Psoas muscle (tissue), 7 donors: ENCODE measurements at regions not wholly inside any gene's neighbourhood (a gene's known extent, or its start where the extent isn't known, plus 50 kb on each side); places are given as distances from the start of the nearest gene placed in this dataset.

ENCODE experiments used
- ATAC-seq, 4 donors: fragments of 200-7000 bp; cut with Tn5 transposase; one replicate each; pipeline ENCODE4 v1.9.1; 2020; ENCODE audit warnings: moderate library complexity in 3 of 4, mild to moderate bottlenecking in 2 of 4
- DNase-seq, 2 donors: peaks; one replicate each; pipeline ENCODE4 v3.0.0-alpha.2; 2020
- H3K27ac ChIP-seq: fragments of 200-600 bp; one replicate; pipeline ENCODE4 v1.8.0; 2022
- H3K27me3 ChIP-seq, 3 donors: fragments of 200-600 bp in 1 of 3; one replicate each; pipeline versions ENCODE4 v1.6.1 to v1.8.0; 2013 to 2022; ENCODE audit warnings: low read length in 2 of 3, mild to moderate bottlenecking in 2 of 3, moderate library complexity in 1 of 3; ENCODE audit not compliant: insufficient read depth in 3 of 3
- H3K36me3 ChIP-seq, 2 donors: fragments of 200-600 bp in 1 of 2; one replicate each; pipeline versions ENCODE4 v1.6.1 to v1.8.0; 2013 to 2022; ENCODE audit warnings: low read depth in 1 of 2, mild to moderate bottlenecking in 1 of 2, moderate library complexity in 1 of 2; ENCODE audit not compliant: insufficient read depth in 1 of 2
- H3K4me1 ChIP-seq: fragments of 200-600 bp; one replicate; pipeline ENCODE4 v1.8.0; 2022
- H3K4me3 ChIP-seq: fragments of 200-600 bp; one replicate; pipeline ENCODE4 v1.8.0; 2022; ENCODE audit warnings: mild to moderate bottlenecking
- H3K9me3 ChIP-seq: fragments of 200-600 bp; one replicate; pipeline ENCODE4 v1.8.0; 2022
- WGBS, 3 donors: extraction: QIAGEN DNeasy Blood & Tissue Kit; methylation state at CpG; one replicate each; pipeline versions ENCODE4 v1.1.6 to v1.1.7; 2013; 5-methylcytosine and 5-hydroxymethylcytosine counted together
- intact Hi-C, 2 donors: fragments of 100-400 bp; cut with DNase I; formaldehyde crosslinking; loops; one replicate each; pipeline versions ENCODE4 v1.11.0 to v1.14.2; 2022
- TF ChIP-seq, protein P1 (sequence below): fragments of 200-600 bp; IDR thresholded peaks from one replicate; pipeline ENCODE4 v1.8.0; 2022; ENCODE audit warnings: antibody characterized with exemption
- donor health status: healthy with polysubstance abuse.
- donor health status: DM: no; HTN: no; CAD: no; lungs with moderate emphysema.
- donor health status: Bipolar disorder and iron deficiency.
- donor health status: healthy.
- donor health status: DM: yes; HTN: yes; CAD: no.
- donor health status: DM: no; HTN: no; CAD: no.
- donor health status: DM: yes; HTN: yes; CAD: no.

DNA sequence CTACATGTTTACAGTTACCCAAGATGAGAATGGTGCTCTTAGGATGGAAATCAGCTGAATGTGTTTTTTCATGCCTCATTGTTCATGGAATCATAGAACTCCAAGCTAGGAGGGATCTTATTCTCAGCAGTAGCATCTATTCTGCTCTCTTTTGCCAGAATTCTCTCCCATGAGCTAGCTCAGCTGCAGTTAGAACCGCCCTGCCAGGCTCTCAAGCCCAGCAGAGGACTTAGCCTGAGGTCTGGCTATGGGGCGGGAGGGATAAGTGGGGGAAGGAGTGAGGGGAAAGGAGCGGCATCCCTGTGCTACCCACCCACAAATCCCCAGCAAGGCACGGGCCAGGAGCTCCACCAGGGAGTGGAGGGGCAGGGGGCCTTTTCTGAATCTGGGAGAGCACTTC, 120.7 kb upstream of the PLXNA4 start:
- peaks cover 0 to 5% (median 2%) of the 10 kb centered on the region in 3 donors for H3K27me3 ChIP-seq
- H3K4me3 ChIP-seq: no peak overlapping the region
- DNase-seq: no peak
- TF ChIP-seq, protein P1, sequence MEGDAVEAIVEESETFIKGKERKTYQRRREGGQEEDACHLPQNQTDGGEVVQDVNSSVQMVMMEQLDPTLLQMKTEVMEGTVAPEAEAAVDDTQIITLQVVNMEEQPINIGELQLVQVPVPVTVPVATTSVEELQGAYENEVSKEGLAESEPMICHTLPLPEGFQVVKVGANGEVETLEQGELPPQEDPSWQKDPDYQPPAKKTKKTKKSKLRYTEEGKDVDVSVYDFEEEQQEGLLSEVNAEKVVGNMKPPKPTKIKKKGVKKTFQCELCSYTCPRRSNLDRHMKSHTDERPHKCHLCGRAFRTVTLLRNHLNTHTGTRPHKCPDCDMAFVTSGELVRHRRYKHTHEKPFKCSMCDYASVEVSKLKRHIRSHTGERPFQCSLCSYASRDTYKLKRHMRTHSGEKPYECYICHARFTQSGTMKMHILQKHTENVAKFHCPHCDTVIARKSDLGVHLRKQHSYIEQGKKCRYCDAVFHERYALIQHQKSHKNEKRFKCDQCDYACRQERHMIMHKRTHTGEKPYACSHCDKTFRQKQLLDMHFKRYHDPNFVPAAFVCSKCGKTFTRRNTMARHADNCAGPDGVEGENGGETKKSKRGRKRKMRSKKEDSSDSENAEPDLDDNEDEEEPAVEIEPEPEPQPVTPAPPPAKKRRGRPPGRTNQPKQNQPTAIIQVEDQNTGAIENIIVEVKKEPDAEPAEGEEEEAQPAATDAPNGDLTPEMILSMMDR: no peak
- no peak overlapping the region for H3K27ac ChIP-seq
- no peaks in the 10 kb centered on the region for H3K36me3 ChIP-seq
- H3K9me3 ChIP-seq: no peaks in the 10 kb centered on the region
- WGBS, 3 donors: 14 to 37% (median 30%) methylated on average over 4 of the region's 4 CpGs
- no peak for ATAC-seq
- intact Hi-C loops: no loop called here
- no peaks in the 10 kb centered on the region for H3K4me1 ChIP-seq

DNA sequence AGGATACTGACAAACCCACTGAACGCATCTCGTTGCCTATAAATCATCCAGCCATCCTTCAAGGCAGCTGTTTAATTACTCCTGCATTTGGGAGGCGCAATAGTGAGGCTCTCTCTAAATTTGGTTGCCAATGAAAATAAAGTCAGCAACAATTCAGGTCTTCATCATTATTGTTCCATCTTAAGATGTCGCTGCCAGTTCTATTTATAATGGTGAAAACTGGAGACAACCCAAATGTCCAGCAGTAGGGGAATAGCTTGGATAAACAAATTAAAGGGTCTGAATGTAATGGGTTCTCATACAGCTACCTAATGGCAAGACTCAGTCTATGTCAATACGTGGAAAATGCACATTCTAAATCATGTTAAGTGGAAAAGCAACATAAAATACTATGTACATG, 120.1 kb upstream of the PLXNA4 start:
- ATAC-seq (no peak), DNase-seq (no peak)
- no peak overlapping the region for H3K4me3 ChIP-seq
- intact Hi-C loops: no loop called here
- H3K9me3 ChIP-seq: no peaks in the 10 kb centered on the region
- no peaks in the 10 kb centered on the region for H3K36me3 ChIP-seq
- no peak overlapping the region for H3K27ac ChIP-seq
- H3K4me1 ChIP-seq: no peaks in the 10 kb centered on the region
- 55 to 66% (median 60%) methylated on average over 5 of the region's 5 CpGs for WGBS, 3 donors
- peaks cover 0 to 5% (median 2%) of the 10 kb centered on the region in 3 donors for H3K27me3 ChIP-seq
- TF ChIP-seq, protein P1: no peak

DNA sequence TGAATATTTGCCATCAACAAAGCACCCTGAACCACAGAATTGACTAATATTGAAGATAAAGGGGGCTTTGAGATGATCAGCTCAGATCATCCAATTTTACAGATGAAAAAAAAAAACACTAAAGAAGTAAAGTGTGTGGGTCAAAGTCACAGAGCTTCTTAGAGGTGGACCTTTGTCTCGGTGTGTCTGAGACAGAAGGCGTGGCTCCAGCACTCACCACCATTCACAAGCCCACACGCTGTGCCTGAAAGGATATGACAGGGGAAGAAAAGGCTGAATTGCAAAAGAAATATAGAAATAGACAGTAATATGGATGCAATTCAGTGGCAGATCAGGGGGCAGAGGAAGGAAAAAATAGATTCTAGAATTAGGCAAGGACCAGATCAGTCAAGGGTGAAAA, 114.9 kb upstream of the PLXNA4 start:
- intact Hi-C loops: no loop called here
- no peak for DNase-seq
- ATAC-seq: no peak
- Histone ChIP-seq H3K27ac (no peak overlapping the region), H3K27me3 (peaks cover 0 to 1% (median 0%) of the 10 kb centered on the region in 3 donors), H3K36me3 (no peaks in the 10 kb centered on the region), H3K4me1 (no peaks in the 10 kb centered on the region), H3K9me3 (no peaks in the 10 kb centered on the region), H3K4me3 (no peak overlapping the region)
- TF ChIP-seq, protein P1: no peak
- 82 to 85% (median 83%) methylated on average over 3 of the region's 3 CpGs for WGBS, 3 donors

DNA sequence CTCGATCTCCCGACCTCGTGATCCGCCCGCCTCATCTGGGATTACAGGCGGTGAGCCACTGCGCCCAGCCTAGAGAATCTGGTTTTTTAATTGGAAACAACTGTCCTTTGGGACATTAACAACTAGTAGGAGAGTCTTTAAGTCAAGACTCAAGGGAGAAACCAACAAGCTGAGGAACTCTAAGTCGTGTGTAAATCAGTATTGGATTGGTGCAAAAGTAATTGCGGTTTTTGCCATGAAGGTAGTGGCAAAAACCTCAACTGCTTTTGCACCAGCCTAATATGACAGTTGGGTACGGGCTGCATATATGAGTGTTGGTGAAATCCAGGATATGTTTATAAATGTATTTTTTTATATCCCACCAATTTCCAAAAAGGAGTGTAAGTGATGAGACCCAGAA, 113.9 kb upstream of the PLXNA4 start:
- Histone ChIP-seq H3K4me1 (no peaks in the 10 kb centered on the region), H3K9me3 (no peaks in the 10 kb centered on the region), H3K27me3 (peaks cover 0 to 1% (median 0%) of the 10 kb centered on the region in 3 donors), H3K27ac (no peak overlapping the region), H3K36me3 (no peaks in the 10 kb centered on the region), H3K4me3 (no peak overlapping the region)
- DNase-seq: no peak
- WGBS, 3 donors: 87 to 92% (median 90%) methylated on average over 10 of the region's 10 CpGs
- intact Hi-C loops: no loop called here
- ATAC-seq: no peak
- TF ChIP-seq, protein P1: no peak

DNA sequence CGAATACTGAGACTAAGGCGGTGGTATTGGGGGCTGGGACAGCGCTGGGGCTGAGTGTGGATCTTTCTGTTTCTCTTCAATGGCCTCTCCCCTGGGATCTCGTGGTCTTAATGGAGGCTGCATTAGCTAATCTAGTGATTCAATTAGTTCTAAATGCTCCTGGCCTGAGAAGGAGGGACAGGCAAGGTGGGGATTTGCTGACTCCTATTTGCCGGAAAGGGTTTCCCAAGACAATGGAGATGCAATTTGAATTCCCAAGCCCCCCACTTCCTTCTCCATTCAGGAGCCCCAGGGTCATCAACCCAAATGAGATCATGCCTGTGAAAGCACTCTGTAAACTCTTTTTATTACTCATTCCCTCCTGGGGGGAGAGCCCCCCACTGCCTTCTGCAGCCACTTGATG, 111.7 kb upstream of the PLXNA4 start:
- H3K4me3 ChIP-seq: no peak overlapping the region
- intact Hi-C loops: no loop called here
- H3K36me3 ChIP-seq: no peaks in the 10 kb centered on the region
- H3K27me3 ChIP-seq: peaks cover 0 to 1% (median 0%) of the 10 kb centered on the region in 3 donors
- ATAC-seq (no peak), DNase-seq (no peak)
- TF ChIP-seq, protein P1: no peak
- 45 to 67% (median 56%) methylated on average over 5 of the region's 5 CpGs for WGBS, 3 donors
- H3K9me3 ChIP-seq: no peaks in the 10 kb centered on the region
- H3K4me1 ChIP-seq: no peaks in the 10 kb centered on the region
- H3K27ac ChIP-seq: no peak overlapping the region
